GM12892 (cell line): ENCODE measurements at regions not wholly inside any gene's neighbourhood (a gene's known extent, or its start where the extent isn't known, plus 50 kb on each side); places are given as distances from the start of the nearest gene placed in this dataset.

Experiments
- POLR2A ChIP-seq: IDR thresholded peaks from 2 replicates; pipeline ENCODE4 v1.6.1; 2011; ENCODE audit warnings: low read depth, low read length, control low read depth
- POLR2AphosphoS5 ChIP-seq: IDR thresholded peaks from 2 replicates; pipeline ENCODE4 v1.6.1; 2011; ENCODE audit warnings: low read depth, low read length, control low read depth
- TAF1 ChIP-seq: IDR thresholded peaks from 2 replicates; pipeline ENCODE4 v1.6.1; 2011; ENCODE audit warnings: low read depth, mild to moderate bottlenecking, control low read depth, low read length, borderline replicate concordance

GRCh38 chr1:193607787-193608186 is 421.4 kb upstream of the B3GALT2 start:
- TF ChIP-seq POLR2AphosphoS5: no peak
- TF ChIP-seq POLR2A: no peak
- TF ChIP-seq TAF1: no peak
